Neuronal stem cell (in vitro differentiated cells): ENCODE measurements at regions not wholly inside any gene's neighbourhood (a gene's known extent, or its start where the extent isn't known, plus 50 kb on each side); places are given as distances from the start of the nearest gene placed in this dataset.

ENCODE experiments used
- DNase-seq: peaks from one replicate; pipeline ENCODE4 v3.0.0-alpha.2; 2013; ENCODE audit warnings: low spot score
- H2AFZ ChIP-seq: one replicate; pipeline ENCODE4 v1.6.1; 2013; ENCODE audit warnings: mild to moderate bottlenecking, low read length, inconsistent platforms
- H2AK5ac ChIP-seq: 2 replicates; pipeline ENCODE4 v1.6.1; 2013; ENCODE audit warnings: low read depth, mild to moderate bottlenecking, inconsistent platforms, low read length, moderate library complexity, mixed read lengths
- H2BK120ac ChIP-seq: 2 replicates; pipeline ENCODE4 v1.6.1; 2013; ENCODE audit warnings: low read depth, mild to moderate bottlenecking, inconsistent platforms, low read length, moderate library complexity, mixed read lengths
- H2BK12ac ChIP-seq: one replicate; pipeline ENCODE4 v1.6.1; 2013; ENCODE audit warnings: low read length, inconsistent platforms
- H2BK15ac ChIP-seq: 2 replicates; pipeline ENCODE4 v1.6.1; 2013; ENCODE audit warnings: mild to moderate bottlenecking, low read length, inconsistent platforms, mixed read lengths
- H2BK5ac ChIP-seq: one replicate; pipeline ENCODE4 v1.6.1; 2013; ENCODE audit warnings: inconsistent platforms, mild to moderate bottlenecking, low read length, moderate library complexity
- H3K14ac ChIP-seq: one replicate; pipeline ENCODE4 v1.6.1; 2013; ENCODE audit warnings: low read length, inconsistent platforms
- H3K18ac ChIP-seq: 2 replicates; pipeline ENCODE4 v1.6.1; 2013; ENCODE audit warnings: low read length, inconsistent platforms
- H3K23ac ChIP-seq: 2 replicates; pipeline ENCODE4 v1.6.1; 2013; ENCODE audit warnings: low read depth, mild to moderate bottlenecking, mixed read lengths, low read length, inconsistent platforms; ENCODE audit not compliant: poor library complexity
- H3K27ac ChIP-seq: replicated peaks from 3 replicates; pipeline ENCODE4 v1.5.1; 2013; ENCODE audit warnings: low read length, inconsistent platforms
- H3K27me3 ChIP-seq, 3 experiments: 2 replicates each; pipeline ENCODE4 v1.6.1; 2013; ENCODE audit warnings: low read length in 3 of 3, mild to moderate bottlenecking in 2 of 3, inconsistent platforms in 1 of 3, low read depth in 1 of 3, mixed read lengths in 1 of 3, moderate library complexity in 1 of 3; ENCODE audit not compliant: control insufficient read depth in 3 of 3, insufficient read depth in 3 of 3
- H3K36me3 ChIP-seq, 2 donors: replicated peaks in 1 of 2; 2 replicates each; pipeline ENCODE4 v1.6.1; 2013; ENCODE audit warnings: low read length in 2 of 2; ENCODE audit not compliant: control insufficient read depth in 2 of 2, insufficient read depth in 2 of 2
- H3K4ac ChIP-seq: 2 replicates; pipeline ENCODE4 v1.6.1; 2013; ENCODE audit warnings: inconsistent platforms, mild to moderate bottlenecking, low read length, moderate library complexity
- H3K4me1 ChIP-seq, 2 donors: 1 replicate in 1 of 2; 2 replicates in 1 of 2; pipeline ENCODE4 v1.6.1; 2013; ENCODE audit warnings: low read length in 2 of 2, low read depth in 1 of 2; ENCODE audit not compliant: control insufficient read depth in 2 of 2, insufficient read depth in 1 of 2
- H3K4me2 ChIP-seq: one replicate; pipeline ENCODE4 v1.6.1; 2013; ENCODE audit warnings: mild to moderate bottlenecking, low read length, inconsistent platforms; ENCODE audit not compliant: insufficient read depth, poor library complexity, severe bottlenecking
- H3K4me3 ChIP-seq, 2 donors: 2 replicates each; pipeline ENCODE4 v1.5.1; 2013; ENCODE audit warnings: low read length in 2 of 2, mild to moderate bottlenecking in 2 of 2, inconsistent platforms in 1 of 2, moderate library complexity in 1 of 2
- H3K79me1 ChIP-seq: one replicate; pipeline ENCODE4 v1.6.1; 2013; ENCODE audit warnings: low read depth, mild to moderate bottlenecking, inconsistent platforms, low read length, moderate library complexity
- H3K9ac ChIP-seq: one replicate; pipeline ENCODE4 v1.6.1; 2013; ENCODE audit warnings: mild to moderate bottlenecking, low read depth, low read length, inconsistent platforms; ENCODE audit not compliant: poor library complexity
- H3K9me3 ChIP-seq, 2 donors: replicated peaks in 1 of 2; 2 replicates each; pipeline versions ENCODE3 to v1.6.1; 2013; ENCODE audit warnings: low read length in 2 of 2, mild to moderate bottlenecking in 2 of 2, inconsistent platforms in 1 of 2, low read depth in 1 of 2, mixed read lengths in 1 of 2, moderate library complexity in 1 of 2; ENCODE audit not compliant: control insufficient read depth in 2 of 2, insufficient read depth in 1 of 2
- H4K8ac ChIP-seq: one replicate; pipeline ENCODE4 v1.6.1; 2013; ENCODE audit warnings: low read depth, mild to moderate bottlenecking, inconsistent platforms, low read length, moderate library complexity
- H4K91ac ChIP-seq: one replicate; pipeline ENCODE4 v1.6.1; 2013; ENCODE audit warnings: low read length, low read depth, mild to moderate bottlenecking, inconsistent platforms; ENCODE audit not compliant: poor library complexity
- WGBS, 2 donors: extraction: QIAGEN DNeasy Blood & Tissue Kit; methylation state at CpG; one replicate each; pipeline ENCODE4 v1.1.7; 2013; ENCODE audit warnings: missing lambda C conversion rate in 2 of 2, mixed read lengths in 1 of 2; ENCODE audit not compliant: insufficient read length in 2 of 2, insufficient replicate concordance in 1 of 2; ENCODE audit errors: extremely low coverage in 2 of 2; 5-methylcytosine and 5-hydroxymethylcytosine counted together

- peaks cover 0 to 3% of the 10 kb centered on the region in 2 donors for H3K4me1 ChIP-seq
- no peak overlapping the region for H4K8ac ChIP-seq
- H2BK5ac ChIP-seq: no peak overlapping the region
- H2BK120ac ChIP-seq: no peak overlapping the region
- no peak overlapping the region for H3K4me2 ChIP-seq
- no peak overlapping the region for H3K27ac ChIP-seq
- H3K79me1 ChIP-seq: no peaks in the 10 kb centered on the region
- no peak overlapping the region for H3K18ac ChIP-seq
- no peak for DNase-seq
- no peak overlapping the region for H3K23ac ChIP-seq
- no peak overlapping the region for H3K9ac ChIP-seq
- H2AK5ac ChIP-seq: no peak overlapping the region
- H4K91ac ChIP-seq: no peak overlapping the region
- no peak overlapping the region for H3K4ac ChIP-seq
- H2BK15ac ChIP-seq: no peak overlapping the region
- no peak overlapping the region for H2AFZ ChIP-seq
- H2BK12ac ChIP-seq: no peak overlapping the region
- no CpG with 5 or more reads among the region's 15 CpGs for WGBS, 2 donors
- no peaks in the 10 kb centered on the region for H3K9me3 ChIP-seq
- H3K36me3 ChIP-seq: no peaks in the 10 kb centered on the region
- peaks cover 0 to 9% (median 0%) of the 10 kb centered on the region in 3 experiments for H3K27me3 ChIP-seq
- no peak overlapping the region for H3K14ac ChIP-seq
- no peak overlapping the region for H3K4me3 ChIP-seq
Measured at GRCh38 chr11:134861490-134862104, 449.6 kb upstream of the B3GAT1 start.

DNA sequence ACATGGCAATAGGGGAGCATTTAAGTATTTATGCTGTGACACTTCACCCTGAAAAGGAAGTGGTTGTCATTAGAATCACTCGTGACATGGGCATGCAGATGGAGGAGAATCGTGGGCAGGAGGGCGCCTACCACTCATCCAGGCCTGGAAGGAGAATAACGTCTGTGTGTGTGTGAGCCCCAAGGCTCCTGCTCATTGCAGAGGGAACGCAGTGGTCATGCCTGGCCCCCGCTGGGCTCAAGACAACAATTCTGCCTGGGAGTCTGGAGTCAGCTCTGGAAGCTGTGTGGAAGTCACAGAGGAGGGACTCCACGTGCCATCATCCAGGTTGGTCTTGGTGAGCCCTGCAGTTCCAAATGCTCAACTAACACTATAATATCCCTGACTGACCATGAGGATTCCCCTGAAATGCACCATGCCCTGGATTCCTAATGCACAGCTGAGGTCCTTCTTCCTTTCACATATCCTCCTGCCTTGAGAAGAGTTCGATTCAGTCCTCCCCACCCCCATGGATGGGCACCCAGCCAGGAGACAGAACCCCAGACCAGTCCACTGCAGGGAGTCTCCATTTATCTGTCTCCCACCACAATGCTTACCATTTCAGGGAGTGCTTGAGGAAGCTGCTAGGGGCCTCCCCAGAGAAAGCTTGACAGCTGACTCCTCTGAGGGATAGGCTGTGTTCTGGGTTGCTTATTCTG, 446.9 kb upstream of the B3GAT1 start:
- Histone ChIP-seq H2BK12ac (peak overlapping the region; percentile 25), H3K4ac (no peak overlapping the region), H3K9me3 (no peaks in the 10 kb centered on the region), H2BK120ac (no peak overlapping the region), H3K18ac (no peak overlapping the region), H2AFZ (no peak overlapping the region), H3K36me3 (no peaks in the 10 kb centered on the region), H2BK15ac (no peak overlapping the region), H3K9ac (no peak overlapping the region), H3K4me3 (no peak overlapping the region), H3K27me3 (peaks cover 0 to 4% (median 0%) of the 10 kb centered on the region in 3 experiments), H4K91ac (no peak overlapping the region), H2BK5ac (no peak overlapping the region), H3K4me1 (peaks cover 0 to 3% of the 10 kb centered on the region in 2 donors), H4K8ac (no peak overlapping the region), H3K4me2 (no peak overlapping the region), H3K27ac (no peak overlapping the region), H3K23ac (no peak overlapping the region), H2AK5ac (no peak overlapping the region), H3K14ac (no peak overlapping the region), H3K79me1 (no peaks in the 10 kb centered on the region)
- DNase-seq: no peak
- WGBS, 2 donors: no CpG with 5 or more reads among the region's 8 CpGs

DNA sequence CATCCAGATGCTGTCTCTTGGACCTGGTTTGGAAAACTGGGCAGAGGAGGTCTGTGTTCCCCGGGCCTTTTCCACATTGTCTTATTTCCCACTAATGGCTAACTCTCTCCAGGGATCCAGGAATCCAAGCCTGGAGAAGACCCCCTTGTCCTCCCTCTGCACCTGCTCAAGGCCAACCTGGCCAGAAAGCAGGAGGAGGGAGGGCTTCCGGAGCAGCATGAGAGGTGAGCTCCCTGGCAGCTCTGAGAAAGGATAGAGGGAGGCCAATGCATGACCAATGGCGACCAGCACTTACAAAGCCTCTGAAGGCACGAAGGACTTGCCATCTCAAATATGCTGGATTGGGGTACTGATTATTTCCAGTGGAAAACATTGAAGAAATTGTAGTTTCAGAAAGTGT, 445.0 kb upstream of the B3GAT1 start:
- H3K27me3 ChIP-seq: no peaks in the 10 kb centered on the region
- no peaks in the 10 kb centered on the region for H3K4me1 ChIP-seq
- H3K4me2 ChIP-seq: no peak overlapping the region
- no peaks in the 10 kb centered on the region for H3K9me3 ChIP-seq
- H3K18ac ChIP-seq: no peak overlapping the region
- H2BK12ac ChIP-seq: no peak overlapping the region
- no peak overlapping the region for H2BK120ac ChIP-seq
- H3K4me3 ChIP-seq: no peak overlapping the region
- H2AFZ ChIP-seq: no peak overlapping the region
- no peak overlapping the region for H2BK15ac ChIP-seq
- no peaks in the 10 kb centered on the region for H3K79me1 ChIP-seq
- DNase-seq: no peak
- H4K8ac ChIP-seq: no peak overlapping the region
- H3K27ac ChIP-seq: no peak overlapping the region
- H3K9ac ChIP-seq: no peak overlapping the region
- H3K23ac ChIP-seq: no peak overlapping the region
- no CpG with 5 or more reads among the region's 4 CpGs for WGBS, 2 donors
- H3K4ac ChIP-seq: no peak overlapping the region
- H3K36me3 ChIP-seq: no peaks in the 10 kb centered on the region
- no peak overlapping the region for H2BK5ac ChIP-seq
- H2AK5ac ChIP-seq: no peak overlapping the region
- no peak overlapping the region for H3K14ac ChIP-seq
- H4K91ac ChIP-seq: no peak overlapping the region

GRCh38 chr11:134856056-134856971, 444.3 kb upstream of the B3GAT1 start:
- no peak overlapping the region for H2BK5ac ChIP-seq
- no peak overlapping the region for H3K4me2 ChIP-seq
- H3K4me3 ChIP-seq: peak overlapping the region in 1 of 2 donors; percentile 23
- H3K14ac ChIP-seq: no peak overlapping the region
- H3K36me3 ChIP-seq: no peaks in the 10 kb centered on the region
- H3K23ac ChIP-seq: no peak overlapping the region
- no peak overlapping the region for H4K91ac ChIP-seq
- no peak overlapping the region for H3K18ac ChIP-seq
- no CpG with 5 or more reads among the region's 14 CpGs for WGBS, 2 donors
- H3K9me3 ChIP-seq: no peaks in the 10 kb centered on the region
- H3K79me1 ChIP-seq: no peaks in the 10 kb centered on the region
- H3K27me3 ChIP-seq: no peaks in the 10 kb centered on the region
- H3K4ac ChIP-seq: no peak overlapping the region
- H2BK15ac ChIP-seq: no peak overlapping the region
- H2AK5ac ChIP-seq: no peak overlapping the region
- H2AFZ ChIP-seq: no peak overlapping the region
- H3K9ac ChIP-seq: no peak overlapping the region
- no peak overlapping the region for H4K8ac ChIP-seq
- H3K27ac ChIP-seq: no peak overlapping the region
- no peak for DNase-seq
- no peak overlapping the region for H2BK120ac ChIP-seq
- H2BK12ac ChIP-seq: no peak overlapping the region
- H3K4me1 ChIP-seq: no peaks in the 10 kb centered on the region
